ENCODE measurements at regions not wholly inside any gene's neighbourhood (a gene's known extent, or its start where the extent isn't known, plus 50 kb on each side); places are given as distances from the start of the nearest gene placed in this dataset.

- H3K27me3 ChIP-seq (ENCODE audit: low read depth) = no peaks in the 10 kb centered on the region
- no peak overlapping the region for H3K27ac ChIP-seq
- ATAC-seq (no peak), DNase-seq (no peak)
- no peak for TF ChIP-seq CTCF (IDR thresholded peaks at IDR 0.05)
- no peaks in the 10 kb centered on the region for H3K4me1 ChIP-seq
- H3K9me3 ChIP-seq = no peaks in the 10 kb centered on the region
- intact Hi-C loops (cut with DNase I) = no loop called here
- H3K36me3 ChIP-seq = no peaks in the 10 kb centered on the region
- no peak overlapping the region for H3K4me3 ChIP-seq
These were observed 190.6 kb upstream of the SPRY1 start for GRCh38 chr4:123206016-123206415.

- ATAC-seq (no peak), DNase-seq (no peak)
- Histone ChIP-seq H3K36me3 (no peaks in the 10 kb centered on the region), H3K27me3 (ENCODE audit: low read depth) (no peaks in the 10 kb centered on the region), H3K4me3 (no peak overlapping the region), H3K27ac (no peak overlapping the region), H3K9me3 (no peaks in the 10 kb centered on the region), H3K4me1 (no peaks in the 10 kb centered on the region)
- intact Hi-C loops (cut with DNase I) = no loop called here
- TF ChIP-seq CTCF (IDR thresholded peaks at IDR 0.05) = no peak
These were observed 187.2 kb upstream of the SPRY1 start for GRCh38 chr4:123209436-123209835.

GRCh38 chr4:123215536-123215935, 181.1 kb upstream of the SPRY1 start:
- H3K4me1 ChIP-seq = no peaks in the 10 kb centered on the region
- no peak overlapping the region for H3K27ac ChIP-seq
- H3K9me3 ChIP-seq = no peaks in the 10 kb centered on the region
- intact Hi-C loops (cut with DNase I) = no loop called here
- DNase-seq (no peak), ATAC-seq (no peak)
- TF ChIP-seq CTCF (IDR thresholded peaks at IDR 0.05) = no peak
- H3K36me3 ChIP-seq = no peaks in the 10 kb centered on the region
- H3K4me3 ChIP-seq = no peak overlapping the region
- H3K27me3 ChIP-seq (ENCODE audit: low read depth) = no peaks in the 10 kb centered on the region

- Histone ChIP-seq H3K4me3 (no peak overlapping the region), H3K27ac (no peak overlapping the region), H3K9me3 (no peaks in the 10 kb centered on the region), H3K27me3 (ENCODE audit: low read depth) (no peaks in the 10 kb centered on the region), H3K4me1 (no peaks in the 10 kb centered on the region), H3K36me3 (no peaks in the 10 kb centered on the region)
- intact Hi-C loops (cut with DNase I) = no loop called here
- TF ChIP-seq CTCF (IDR thresholded peaks at IDR 0.05) = no peak
- ATAC-seq (no peak), DNase-seq (no peak)
These were observed 180.1 kb upstream of the SPRY1 start for GRCh38 chr4:123216543-123216942.

GRCh38 chr4:123216946-123217345, 179.6 kb upstream of the SPRY1 start:
- Histone ChIP-seq H3K9me3 (no peaks in the 10 kb centered on the region), H3K36me3 (no peaks in the 10 kb centered on the region), H3K4me3 (no peak overlapping the region), H3K27me3 (ENCODE audit: low read depth) (no peaks in the 10 kb centered on the region), H3K27ac (no peak overlapping the region), H3K4me1 (no peaks in the 10 kb centered on the region)
- DNase-seq = no peak
- intact Hi-C loops (cut with DNase I) = no loop called here
- ATAC-seq = no peak
- no peak for TF ChIP-seq CTCF (IDR thresholded peaks at IDR 0.05)

- H3K36me3 ChIP-seq = no peaks in the 10 kb centered on the region
- no peaks in the 10 kb centered on the region for H3K4me1 ChIP-seq
- H3K27ac ChIP-seq = no peak overlapping the region
- no peak overlapping the region for H3K4me3 ChIP-seq
- H3K27me3 ChIP-seq (ENCODE audit: low read depth) = no peaks in the 10 kb centered on the region
- intact Hi-C loops (cut with DNase I) = no loop called here
- DNase-seq (no peak), ATAC-seq (no peak)
- no peaks in the 10 kb centered on the region for H3K9me3 ChIP-seq
- TF ChIP-seq CTCF (IDR thresholded peaks at IDR 0.05) = no peak
These were observed 178.9 kb upstream of the SPRY1 start for GRCh38 chr4:123217664-123218063.

Measured in lower lobe of right lung (tissue), 2 donors.